Breast epithelium (tissue), 4 donors: ENCODE measurements at regions not wholly inside any gene's neighbourhood (a gene's known extent, or its start where the extent isn't known, plus 50 kb on each side); places are given as distances from the start of the nearest gene placed in this dataset.

ENCODE experiments used
- DNase-seq, 2 donors: peaks; one replicate each; pipeline ENCODE4 v3.0.0-alpha.2; 2019; ENCODE audit warnings: low spot score in 2 of 2
- H3K27ac ChIP-seq, 2 donors: fragments of 200-600 bp; sonication (generic) in 1 of 2; one replicate each; pipeline ENCODE4 v1.5.1; 2016 to 2019; ENCODE audit warnings: mild to moderate bottlenecking in 1 of 2
- H3K27me3 ChIP-seq, 2 donors: fragments of 200-600 bp; sonication (generic) in 1 of 2; one replicate each; pipeline versions ENCODE4 v1.5.1 to v1.6.0; 2017 to 2019; ENCODE audit warnings: control low read depth in 1 of 2, mild to moderate bottlenecking in 1 of 2
- H3K36me3 ChIP-seq: fragments of 200-600 bp; one replicate; pipeline ENCODE4 v1.5.1; 2019
- H3K4me1 ChIP-seq, 2 donors: fragments of 200-600 bp; sonication (generic); one replicate each; pipeline ENCODE4 v1.5.1; 2016 to 2019; ENCODE audit warnings: control low read depth in 1 of 2
- H3K4me3 ChIP-seq, 3 donors: fragments of 200-600 bp; sonication (generic); 1 replicate in 2 of 3; 2 replicates in 1 of 3; pipeline ENCODE4 v1.5.1; 2016 to 2019; ENCODE audit warnings: mild to moderate bottlenecking in 3 of 3, moderate library complexity in 2 of 3
- H3K9me3 ChIP-seq, 2 donors: fragments of 200-600 bp; sonication (generic) in 1 of 2; one replicate each; pipeline ENCODE4 v1.5.1; 2016 to 2019; ENCODE audit warnings: control low read depth in 1 of 2
- POLR2A ChIP-seq: fragments of 450-650 bp; IDR thresholded peaks from one replicate; pipeline ENCODE4 v1.6.1; 2016; ENCODE audit warnings: antibody characterized with exemption, mild to moderate bottlenecking, moderate library complexity
- POLR2AphosphoS5 ChIP-seq, 3 donors: sonication (generic); formaldehyde crosslinking; IDR thresholded peaks; one replicate each; pipeline ENCODE4 v1.6.1; 2017; ENCODE audit warnings: antibody characterized with exemption in 3 of 3
- intact Hi-C: fragments of 100-400 bp; cut with DNase I; formaldehyde crosslinking; loops from one replicate; pipeline ENCODE4 v1.15.1; 2023; ENCODE audit warnings: low total_unique reads
- TF ChIP-seq, protein P1 (sequence below), 3 donors: fragments of 450-650 bp; IDR thresholded peaks; one replicate each; pipeline ENCODE4 v1.5.1; 2016 to 2017; ENCODE audit warnings: antibody characterized with exemption in 3 of 3, mild to moderate bottlenecking in 3 of 3, moderate library complexity in 3 of 3

DNA sequence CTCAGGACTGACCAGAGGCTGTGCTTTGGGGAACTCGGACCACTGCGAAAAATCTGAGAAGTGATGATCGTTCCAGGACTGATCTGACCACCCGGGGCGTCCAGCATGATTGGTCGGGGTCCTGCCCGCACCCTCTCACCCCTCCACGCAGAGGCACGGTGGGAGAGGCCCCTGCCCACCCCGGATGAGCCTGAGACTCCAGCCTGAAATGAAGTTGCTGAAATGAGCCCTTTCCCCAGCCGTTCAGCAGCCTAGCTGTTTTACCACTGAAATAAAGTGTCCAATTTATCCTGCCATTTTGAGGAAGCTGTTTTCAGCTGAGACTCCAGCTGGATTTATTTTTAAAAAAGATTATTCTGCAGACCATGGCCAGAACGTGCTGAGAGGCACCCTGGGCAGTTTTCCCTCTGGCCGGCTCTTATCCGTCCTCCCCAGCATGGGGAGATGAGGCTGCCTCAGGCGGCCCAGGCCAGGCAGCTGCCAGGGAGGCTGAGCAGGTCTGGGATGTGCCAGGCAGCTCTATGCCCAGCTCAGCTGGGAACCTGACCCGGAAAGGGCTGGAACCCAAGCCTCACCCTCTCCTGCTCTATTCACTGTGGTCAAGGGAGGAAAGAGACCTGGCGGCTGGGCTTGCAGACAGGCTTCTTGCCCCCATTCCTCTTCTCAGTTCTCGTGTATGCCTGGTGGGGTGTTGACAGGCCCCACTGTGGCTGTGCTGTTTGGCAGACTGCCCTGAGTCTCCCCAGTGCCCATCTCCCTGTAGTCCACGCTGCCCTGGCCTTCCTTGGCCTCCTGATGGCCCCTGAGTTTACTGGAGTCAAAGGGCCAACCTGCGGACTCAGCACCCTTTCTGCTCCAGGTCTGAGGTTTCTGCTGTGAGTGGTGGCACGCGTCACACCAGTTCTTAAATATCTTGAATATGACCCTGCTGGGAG, 161.0 kb upstream of the B3GAT1 start:
- H3K9me3 ChIP-seq: no peaks in the 10 kb centered on the region
- H3K4me3 ChIP-seq: no peak overlapping the region
- no peak for TF ChIP-seq POLR2A
- no peak for TF ChIP-seq POLR2AphosphoS5 (IDR thresholded peaks at IDR 0.05)
- TF ChIP-seq, protein P1, sequence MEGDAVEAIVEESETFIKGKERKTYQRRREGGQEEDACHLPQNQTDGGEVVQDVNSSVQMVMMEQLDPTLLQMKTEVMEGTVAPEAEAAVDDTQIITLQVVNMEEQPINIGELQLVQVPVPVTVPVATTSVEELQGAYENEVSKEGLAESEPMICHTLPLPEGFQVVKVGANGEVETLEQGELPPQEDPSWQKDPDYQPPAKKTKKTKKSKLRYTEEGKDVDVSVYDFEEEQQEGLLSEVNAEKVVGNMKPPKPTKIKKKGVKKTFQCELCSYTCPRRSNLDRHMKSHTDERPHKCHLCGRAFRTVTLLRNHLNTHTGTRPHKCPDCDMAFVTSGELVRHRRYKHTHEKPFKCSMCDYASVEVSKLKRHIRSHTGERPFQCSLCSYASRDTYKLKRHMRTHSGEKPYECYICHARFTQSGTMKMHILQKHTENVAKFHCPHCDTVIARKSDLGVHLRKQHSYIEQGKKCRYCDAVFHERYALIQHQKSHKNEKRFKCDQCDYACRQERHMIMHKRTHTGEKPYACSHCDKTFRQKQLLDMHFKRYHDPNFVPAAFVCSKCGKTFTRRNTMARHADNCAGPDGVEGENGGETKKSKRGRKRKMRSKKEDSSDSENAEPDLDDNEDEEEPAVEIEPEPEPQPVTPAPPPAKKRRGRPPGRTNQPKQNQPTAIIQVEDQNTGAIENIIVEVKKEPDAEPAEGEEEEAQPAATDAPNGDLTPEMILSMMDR (IDR thresholded peaks at IDR 0.05): no peak
- DNase-seq: no peak
- H3K4me1 ChIP-seq: no peaks in the 10 kb centered on the region
- intact Hi-C loops: no loop called here
- H3K27ac ChIP-seq: no peak overlapping the region
- H3K27me3 ChIP-seq: no peaks in the 10 kb centered on the region
- no peaks in the 10 kb centered on the region for H3K36me3 ChIP-seq

DNA sequence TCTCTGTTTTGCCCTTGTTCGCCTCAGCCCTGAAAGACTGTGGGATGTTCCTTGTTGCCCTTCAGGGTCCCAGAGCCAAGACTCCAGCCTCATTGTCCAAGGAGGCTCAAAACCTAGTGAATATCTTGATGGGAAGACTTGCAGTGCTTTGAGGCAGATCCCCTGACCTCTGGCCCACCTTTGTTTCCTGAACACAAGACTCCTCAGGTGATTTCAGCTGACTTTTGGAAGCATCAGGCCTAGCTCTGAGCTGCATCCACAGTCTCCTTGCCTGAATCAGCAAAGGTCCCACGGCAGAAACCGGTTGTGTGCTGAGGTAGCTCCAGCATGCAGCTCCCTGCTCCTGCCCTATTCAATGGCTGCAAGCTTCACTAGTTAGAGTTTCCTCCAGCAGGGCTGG, 159.3 kb upstream of the B3GAT1 start:
- Histone ChIP-seq H3K27me3 (no peaks in the 10 kb centered on the region), H3K4me3 (no peak overlapping the region), H3K4me1 (no peaks in the 10 kb centered on the region), H3K36me3 (no peaks in the 10 kb centered on the region), H3K9me3 (no peaks in the 10 kb centered on the region), H3K27ac (no peak overlapping the region)
- TF ChIP-seq POLR2AphosphoS5 (IDR thresholded peaks at IDR 0.05) (no peak), POLR2A (no peak)
- TF ChIP-seq, protein P1 (IDR thresholded peaks at IDR 0.05): no peak
- intact Hi-C loops: no loop called here
- DNase-seq: no peak

DNA sequence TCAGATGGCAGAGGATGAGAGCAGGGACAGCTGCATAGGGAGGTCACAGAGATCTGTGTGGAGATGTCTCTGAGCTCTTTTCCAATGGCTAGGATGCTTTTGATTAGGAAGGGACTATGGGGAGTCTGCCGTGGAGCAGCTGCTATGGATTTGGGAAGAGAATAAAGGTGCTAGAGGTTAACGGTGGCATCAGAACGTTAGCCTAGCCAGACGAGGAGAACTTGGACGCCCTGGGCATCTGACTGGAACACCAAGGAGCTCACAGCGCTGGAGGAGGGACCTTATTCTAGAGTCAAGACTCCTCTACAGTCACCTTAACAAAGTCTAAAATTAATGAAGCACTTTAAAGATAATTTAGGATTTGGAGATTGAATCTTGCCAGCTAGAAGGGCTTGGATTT, 157.2 kb upstream of the B3GAT1 start:
- H3K36me3 ChIP-seq: no peaks in the 10 kb centered on the region

DNA sequence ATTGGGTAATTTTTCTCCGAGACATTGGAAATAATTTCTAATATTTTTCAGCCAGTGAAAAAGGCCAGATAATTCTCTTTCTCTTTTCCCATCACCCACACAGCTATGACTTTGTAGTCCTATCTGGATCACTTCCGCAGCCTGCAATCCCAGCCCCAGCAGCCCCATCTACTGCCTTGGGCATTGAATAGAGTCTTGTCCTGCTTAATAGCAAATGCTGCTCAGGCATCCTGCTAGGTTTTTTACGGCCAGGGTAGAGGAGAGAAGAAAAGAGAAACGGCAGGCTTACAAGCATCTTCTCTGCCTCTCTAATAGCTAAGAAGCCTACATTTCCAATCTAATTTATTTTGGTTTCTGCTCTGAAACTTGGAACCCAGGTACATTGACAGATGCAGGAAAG, 154.3 kb upstream of the B3GAT1 start:
- no peak overlapping the region for H3K4me3 ChIP-seq
- DNase-seq: no peak
- no peaks in the 10 kb centered on the region for H3K36me3 ChIP-seq
- H3K27ac ChIP-seq: no peak overlapping the region
- intact Hi-C loops: no loop called here
- H3K27me3 ChIP-seq: no peaks in the 10 kb centered on the region
- TF ChIP-seq POLR2AphosphoS5 (IDR thresholded peaks at IDR 0.05) (no peak), POLR2A (no peak)
- TF ChIP-seq, protein P1 (IDR thresholded peaks at IDR 0.05): no peak
- H3K4me1 ChIP-seq: no peaks in the 10 kb centered on the region
- H3K9me3 ChIP-seq: no peaks in the 10 kb centered on the region

More for the DNA sequence above, 157.2 kb upstream of the B3GAT1 start:
- Histone ChIP-seq H3K27me3 (no peaks in the 10 kb centered on the region), H3K4me3 (no peak overlapping the region), H3K27ac (no peak overlapping the region), H3K9me3 (no peaks in the 10 kb centered on the region), H3K4me1 (no peaks in the 10 kb centered on the region)
- intact Hi-C loops: no loop called here
- DNase-seq: no peak
- TF ChIP-seq POLR2AphosphoS5 (IDR thresholded peaks at IDR 0.05) (no peak), POLR2A (no peak)
- TF ChIP-seq, protein P1 (IDR thresholded peaks at IDR 0.05): no peak

DNA sequence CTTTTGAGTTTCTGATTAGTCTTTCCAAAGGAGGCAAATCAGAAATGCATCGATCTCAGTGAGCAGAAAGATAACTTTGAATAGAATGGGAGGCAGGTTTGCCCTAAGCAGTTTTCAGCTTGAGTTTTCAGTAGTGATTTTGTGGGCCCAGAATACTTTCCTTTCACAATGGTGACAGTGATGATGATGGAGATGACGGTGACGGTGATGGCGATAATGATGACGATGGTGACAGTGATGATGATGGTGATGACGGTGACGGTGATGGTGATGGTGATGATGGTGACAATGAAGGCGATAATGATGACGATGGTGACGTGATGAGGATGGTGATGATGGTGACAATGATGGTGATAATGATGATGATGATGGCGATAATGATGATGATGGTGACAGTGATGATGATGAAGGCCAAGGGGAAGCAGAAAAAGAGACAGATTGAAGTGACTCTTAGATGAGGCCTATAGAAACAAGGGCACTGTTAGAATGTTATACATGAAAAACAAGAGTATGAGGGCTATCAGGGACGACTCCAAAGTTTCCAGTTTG, 153.4 kb upstream of the B3GAT1 start:
- no peaks in the 10 kb centered on the region for H3K36me3 ChIP-seq
- H3K9me3 ChIP-seq: no peaks in the 10 kb centered on the region
- intact Hi-C loops: no loop called here
- no peak for DNase-seq
- H3K27ac ChIP-seq: no peak overlapping the region
- no peak overlapping the region for H3K4me3 ChIP-seq
- no peaks in the 10 kb centered on the region for H3K4me1 ChIP-seq
- no peak for TF ChIP-seq POLR2A
- TF ChIP-seq POLR2AphosphoS5 (IDR thresholded peaks at IDR 0.05): no peak
- TF ChIP-seq, protein P1 (IDR thresholded peaks at IDR 0.05): no peak
- no peaks in the 10 kb centered on the region for H3K27me3 ChIP-seq
